Fibroblast of mammary gland (primary cell): ENCODE measurements at regions not wholly inside any gene's neighbourhood (a gene's known extent, or its start where the extent isn't known, plus 50 kb on each side); places are given as distances from the start of the nearest gene placed in this dataset.
A peak's percentile ranks its signal among the peaks of the same experiment; 100 is the strongest.

Experiments
- DNase-seq: peaks from one replicate; pipeline ENCODE4 v3.0.0-alpha.2; 2010; ENCODE audit warnings: low read depth
- H3K4me3 ChIP-seq: 2 replicates; pipeline ENCODE4 v1.5.1; 2011; ENCODE audit warnings: low read depth, mild to moderate bottlenecking, low read length, moderate library complexity; ENCODE audit not compliant: control insufficient read depth
- TF ChIP-seq, protein P1 (sequence below): conservative IDR thresholded peaks from 2 replicates; pipeline ENCODE4 v1.5.1; 2011; ENCODE audit warnings: low read depth, low read length, inconsistent platforms; ENCODE audit not compliant: control insufficient read depth, insufficient read depth

- H3K4me3 ChIP-seq = no peak overlapping the region
- DNase-seq = peak; percentile 33
- TF ChIP-seq, protein P1, sequence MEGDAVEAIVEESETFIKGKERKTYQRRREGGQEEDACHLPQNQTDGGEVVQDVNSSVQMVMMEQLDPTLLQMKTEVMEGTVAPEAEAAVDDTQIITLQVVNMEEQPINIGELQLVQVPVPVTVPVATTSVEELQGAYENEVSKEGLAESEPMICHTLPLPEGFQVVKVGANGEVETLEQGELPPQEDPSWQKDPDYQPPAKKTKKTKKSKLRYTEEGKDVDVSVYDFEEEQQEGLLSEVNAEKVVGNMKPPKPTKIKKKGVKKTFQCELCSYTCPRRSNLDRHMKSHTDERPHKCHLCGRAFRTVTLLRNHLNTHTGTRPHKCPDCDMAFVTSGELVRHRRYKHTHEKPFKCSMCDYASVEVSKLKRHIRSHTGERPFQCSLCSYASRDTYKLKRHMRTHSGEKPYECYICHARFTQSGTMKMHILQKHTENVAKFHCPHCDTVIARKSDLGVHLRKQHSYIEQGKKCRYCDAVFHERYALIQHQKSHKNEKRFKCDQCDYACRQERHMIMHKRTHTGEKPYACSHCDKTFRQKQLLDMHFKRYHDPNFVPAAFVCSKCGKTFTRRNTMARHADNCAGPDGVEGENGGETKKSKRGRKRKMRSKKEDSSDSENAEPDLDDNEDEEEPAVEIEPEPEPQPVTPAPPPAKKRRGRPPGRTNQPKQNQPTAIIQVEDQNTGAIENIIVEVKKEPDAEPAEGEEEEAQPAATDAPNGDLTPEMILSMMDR = no peak
Observed at GRCh38 chr1:171422511-171422910, 62.8 kb upstream of the PRRC2C start.

- no peak for DNase-seq
- TF ChIP-seq, protein P1 = no peak
Observed at GRCh38 chr1:171424494-171424893, 60.8 kb upstream of the PRRC2C start.

DNA sequence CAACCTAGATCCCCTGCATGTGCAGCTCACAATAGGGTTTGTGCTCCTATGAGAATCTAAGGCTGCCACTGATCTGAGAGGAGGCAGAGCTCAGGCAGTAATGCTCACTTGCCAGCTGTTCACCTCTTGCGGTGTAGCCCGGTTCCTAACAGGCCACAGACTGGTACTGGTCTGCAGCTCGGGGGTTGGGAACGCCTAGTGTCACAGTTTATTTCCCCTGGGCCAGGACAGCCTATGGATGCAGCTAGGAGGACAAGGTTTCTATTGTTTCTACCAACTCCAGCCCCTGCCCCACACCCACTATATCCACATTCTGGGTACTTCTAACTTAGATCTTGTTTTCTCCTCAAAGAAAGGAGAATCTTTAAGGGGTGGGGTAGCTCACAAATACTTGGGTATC lies 58.7 kb upstream of the PRRC2C start:
- DNase-seq = no peak
- TF ChIP-seq, protein P1 = no peak
- H3K4me3 ChIP-seq = no peak overlapping the region

More at GRCh38 chr1:171424494-171424893, 60.8 kb upstream of the PRRC2C start:
- H3K4me3 ChIP-seq = no peak overlapping the region

DNA sequence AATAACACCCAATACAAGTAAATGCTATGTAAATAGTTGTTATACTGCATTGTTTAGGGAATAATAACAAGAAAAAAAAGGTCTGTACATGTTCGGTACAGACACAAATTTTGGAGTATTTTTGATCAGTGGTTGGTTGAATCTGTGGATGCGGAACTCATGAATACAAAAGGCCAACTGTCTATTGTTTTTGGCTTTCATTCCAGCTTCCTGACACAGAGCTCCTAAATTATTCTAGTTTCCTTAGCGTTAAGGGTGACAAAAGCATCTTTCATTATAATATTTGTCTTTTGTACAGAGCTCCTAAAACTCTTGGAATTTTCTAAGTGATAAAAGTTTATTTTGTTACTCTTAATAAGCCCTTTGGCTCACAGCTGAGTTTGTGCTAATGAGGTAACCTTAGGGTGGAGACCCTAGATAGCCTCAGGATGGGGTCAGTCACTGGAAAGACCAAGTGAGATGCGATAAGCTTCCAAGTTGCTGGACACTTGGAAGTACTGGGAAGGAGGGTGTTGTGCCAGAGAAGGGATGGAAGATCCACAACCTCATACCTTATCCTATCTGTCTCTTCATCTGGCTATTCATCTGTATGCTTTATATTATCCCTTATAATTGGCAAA lies 57.4 kb upstream of the PRRC2C start:
- no peak overlapping the region for H3K4me3 ChIP-seq
- TF ChIP-seq, protein P1 = no peak
- no peak for DNase-seq

DNA sequence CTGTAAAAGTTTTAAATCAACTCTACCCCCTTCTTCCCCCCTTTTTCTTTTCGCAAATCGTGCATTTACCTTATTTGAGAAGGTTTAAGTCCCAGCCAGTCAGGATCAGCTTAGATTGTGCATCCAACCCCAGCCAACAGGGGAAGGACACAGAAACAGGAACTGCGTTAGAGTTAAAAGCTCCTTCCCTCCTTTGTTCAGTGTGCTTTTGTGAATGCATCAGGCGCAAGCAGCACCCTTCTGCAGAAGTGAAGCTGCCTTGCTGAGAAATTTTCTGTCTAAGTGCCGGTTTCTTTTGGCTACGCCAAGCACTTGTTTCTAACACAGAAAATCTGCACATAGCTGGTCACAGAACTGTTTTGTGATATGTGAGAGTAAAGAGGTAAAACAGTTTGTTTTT lies 56.2 kb upstream of the PRRC2C start:
- no peak overlapping the region for H3K4me3 ChIP-seq
- TF ChIP-seq, protein P1 = no peak
- no peak for DNase-seq

DNA sequence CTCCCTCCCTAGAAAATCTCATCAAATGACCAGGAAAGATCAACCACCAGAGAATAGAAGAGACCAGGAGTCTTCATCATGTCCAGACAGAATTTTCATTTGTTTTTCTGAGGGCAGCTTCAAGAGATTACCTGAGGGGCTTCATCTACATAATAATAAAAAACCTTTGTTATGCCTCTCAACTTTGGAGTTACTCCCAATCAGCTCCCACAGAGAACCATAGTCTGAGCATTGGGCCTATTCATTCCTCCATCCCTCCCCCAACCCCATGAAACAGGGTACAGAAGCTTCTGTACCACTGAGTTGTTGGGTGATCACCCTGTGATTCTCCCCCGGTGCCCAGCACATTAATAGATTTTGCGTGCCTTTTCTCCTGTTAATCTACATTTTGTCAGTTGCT lies 53.3 kb upstream of the PRRC2C start:
- no peak for DNase-seq
- no peak overlapping the region for H3K4me3 ChIP-seq
- TF ChIP-seq, protein P1 = no peak

- TF ChIP-seq, protein P1 = no peak
- no peak overlapping the region for H3K4me3 ChIP-seq
- no peak for DNase-seq
Observed at GRCh38 chr1:171432473-171432872, 52.9 kb upstream of the PRRC2C start.
